H9 (cell line): ENCODE measurements at regions not wholly inside any gene's neighbourhood (a gene's known extent, or its start where the extent isn't known, plus 50 kb on each side); places are given as distances from the start of the nearest gene placed in this dataset.

Source experiments
- DNase-seq: peaks from one replicate; pipeline ENCODE4 v3.0.0-alpha.2; 2017
- H2AFZ ChIP-seq: one replicate; pipeline ENCODE4 v1.6.1; 2013; ENCODE audit warnings: mild to moderate bottlenecking, low read length, control low read depth, moderate library complexity
- H2AK5ac ChIP-seq: 2 replicates; pipeline ENCODE4 v1.6.1; 2013; ENCODE audit warnings: low read length, control low read depth, mixed read lengths; ENCODE audit not compliant: insufficient read length
- H2BK120ac ChIP-seq: one replicate; pipeline ENCODE4 v1.6.1; 2013; ENCODE audit warnings: low read depth, mild to moderate bottlenecking, low read length, control low read depth, inconsistent platforms; ENCODE audit not compliant: poor library complexity, severe bottlenecking
- H2BK12ac ChIP-seq: 2 replicates; pipeline ENCODE4 v1.6.1; 2013; ENCODE audit warnings: low read length, control low read depth, mixed read lengths, low read depth; ENCODE audit not compliant: insufficient read length
- H2BK15ac ChIP-seq: 2 replicates; pipeline ENCODE4 v1.6.1; 2013; ENCODE audit warnings: low read depth, low read length, control low read depth
- H2BK20ac ChIP-seq: one replicate; pipeline ENCODE4 v1.6.1; 2013; ENCODE audit warnings: low read depth, mild to moderate bottlenecking, low read length, control low read depth, inconsistent platforms; ENCODE audit not compliant: poor library complexity, severe bottlenecking
- H2BK5ac ChIP-seq: 2 replicates; pipeline ENCODE4 v1.6.1; 2013; ENCODE audit warnings: low read length, control low read depth, mixed read lengths; ENCODE audit not compliant: insufficient read length
- H3K14ac ChIP-seq: 2 replicates; pipeline ENCODE4 v1.6.1; 2013; ENCODE audit warnings: low read length, control low read depth; ENCODE audit not compliant: insufficient read depth
- H3K18ac ChIP-seq: 2 replicates; pipeline ENCODE4 v1.6.1; 2013; ENCODE audit warnings: low read depth, mild to moderate bottlenecking, mixed read lengths, low read length, control low read depth; ENCODE audit not compliant: insufficient read length
- H3K23ac ChIP-seq: 2 replicates; pipeline ENCODE4 v1.6.1; 2013; ENCODE audit warnings: low read length, control low read depth, mixed read lengths, low read depth; ENCODE audit not compliant: insufficient read length
- H3K23me2 ChIP-seq: 2 replicates; pipeline ENCODE4 v1.6.1; 2013; ENCODE audit warnings: low read depth, mild to moderate bottlenecking, mixed read lengths, low read length, control low read depth; ENCODE audit not compliant: insufficient read length, poor library complexity, severe bottlenecking
- H3K27ac ChIP-seq: 2 replicates; pipeline ENCODE4 v1.5.1; 2013; ENCODE audit warnings: low read length, control low read depth, mixed read lengths, low read depth; ENCODE audit not compliant: insufficient read length
- H3K27me3 ChIP-seq: 2 replicates; pipeline ENCODE4 v1.6.1; 2013; ENCODE audit warnings: low read length, control low read depth, inconsistent platforms; ENCODE audit not compliant: insufficient read depth
- H3K4ac ChIP-seq: 2 replicates; pipeline ENCODE4 v1.6.1; 2013; ENCODE audit warnings: low read depth, mild to moderate bottlenecking, control low read depth, inconsistent platforms, low read length, moderate library complexity
- H3K4me1 ChIP-seq: 2 replicates; pipeline ENCODE4 v1.6.1; 2013; ENCODE audit warnings: low read length, control low read depth, inconsistent platforms; ENCODE audit not compliant: insufficient read depth
- H3K4me2 ChIP-seq: 2 replicates; pipeline ENCODE4 v1.6.1; 2013; ENCODE audit warnings: low read length, control low read depth, mixed read lengths; ENCODE audit not compliant: insufficient read length, insufficient read depth
- H3K56ac ChIP-seq: 2 replicates; pipeline ENCODE4 v1.6.1; 2013; ENCODE audit warnings: low read depth, mild to moderate bottlenecking, mixed read lengths, low read length, control low read depth; ENCODE audit not compliant: insufficient read length
- H3K79me1 ChIP-seq: 2 replicates; pipeline ENCODE4 v1.6.1; 2013; ENCODE audit warnings: low read depth, mild to moderate bottlenecking, moderate library complexity, low read length, control low read depth, inconsistent platforms; ENCODE audit not compliant: insufficient read depth, poor library complexity, severe bottlenecking
- H3K79me2 ChIP-seq: 2 replicates; pipeline ENCODE4 v1.6.1; 2013; ENCODE audit warnings: low read length, control low read depth, inconsistent platforms; ENCODE audit not compliant: insufficient read depth
- H3K9ac ChIP-seq: 2 replicates; pipeline ENCODE4 v1.6.1; 2013; ENCODE audit warnings: low read length, control low read depth, mixed read lengths; ENCODE audit not compliant: insufficient read length; ENCODE audit errors: extremely low read depth
- H3K9me3 ChIP-seq: one replicate; pipeline ENCODE4 v1.6.1; 2013; ENCODE audit warnings: low read depth, low read length, inconsistent platforms; ENCODE audit not compliant: control insufficient read depth
- H3T11ph ChIP-seq: one replicate; pipeline ENCODE4 v1.6.1; 2013; ENCODE audit warnings: mild to moderate bottlenecking, low read length, control low read depth, inconsistent platforms
- H4K20me1 ChIP-seq: one replicate; pipeline ENCODE4 v1.6.1; 2013; ENCODE audit not compliant: control insufficient read depth, insufficient read length, insufficient read depth
- H4K5ac ChIP-seq: 2 replicates; pipeline ENCODE4 v1.6.1; 2013; ENCODE audit warnings: low read depth, mild to moderate bottlenecking, mixed read lengths, low read length, control low read depth; ENCODE audit not compliant: insufficient read length
- H4K8ac ChIP-seq: replicated peaks from 2 replicates; pipeline ENCODE4 v1.6.1; 2013; ENCODE audit warnings: low read length, control low read depth, mixed read lengths, low read depth; ENCODE audit not compliant: insufficient read length
- H4K91ac ChIP-seq: 2 replicates; pipeline ENCODE4 v1.6.1; 2013; ENCODE audit warnings: low read depth, mild to moderate bottlenecking, moderate library complexity, mixed read lengths, low read length, control low read depth; ENCODE audit not compliant: insufficient read length
- H3K27ac Mint-ChIP-seq, 3 experiments: 2 replicates in 2 of 3; 3 replicates in 1 of 3; pipeline ENCODE4 v1.8.0; 2020 to 2021; ENCODE audit warnings: mixed read lengths in 3 of 3, mild to moderate bottlenecking in 1 of 3, moderate library complexity in 1 of 3
- H3K27me3 Mint-ChIP-seq: 2 replicates; pipeline ENCODE4 v1.8.0; 2021; ENCODE audit warnings: low read depth, mild to moderate bottlenecking, moderate library complexity, mixed read lengths
- H3K36me3 Mint-ChIP-seq, 3 experiments: 2 replicates in 2 of 3; 3 replicates in 1 of 3; pipeline ENCODE4 v1.8.0; 2020 to 2021; ENCODE audit warnings: low read depth in 3 of 3, mixed read lengths in 3 of 3; ENCODE audit not compliant: insufficient read depth in 1 of 3
- H3K4me1 Mint-ChIP-seq, 2 experiments: 2 replicates each; pipeline ENCODE4 v1.8.0; 2020; ENCODE audit warnings: mixed read lengths in 2 of 2
- H3K4me3 Mint-ChIP-seq, 2 experiments: 2 replicates in 1 of 2; 3 replicates in 1 of 2; pipeline ENCODE4 v1.8.0; 2020 to 2021; ENCODE audit warnings: mild to moderate bottlenecking in 2 of 2, mixed read lengths in 2 of 2, moderate library complexity in 1 of 2
- H3K9me3 Mint-ChIP-seq, 2 experiments: 2 replicates in 1 of 2; 3 replicates in 1 of 2; pipeline ENCODE4 v1.8.0; 2020; ENCODE audit warnings: mild to moderate bottlenecking in 2 of 2, mixed read lengths in 2 of 2, moderate library complexity in 1 of 2
- WGBS: extraction: QIAGEN DNeasy Blood & Tissue Kit; methylation state at CpG from one replicate; pipeline ENCODE4 v1.1.7; 2013; ENCODE audit warnings: missing lambda C conversion rate, low lambda C conversion rate, mixed read lengths; ENCODE audit not compliant: insufficient read length; ENCODE audit errors: extremely low coverage; 5-methylcytosine and 5-hydroxymethylcytosine counted together
- TF ChIP-seq, protein P1 (sequence below): fragments of 200-600 bp; sonication (generic); conservative IDR thresholded peaks from 3 replicates; pipeline ENCODE4 v1.8.0; 2021; ENCODE audit warnings: antibody characterized with exemption, mild to moderate bottlenecking

DNA sequence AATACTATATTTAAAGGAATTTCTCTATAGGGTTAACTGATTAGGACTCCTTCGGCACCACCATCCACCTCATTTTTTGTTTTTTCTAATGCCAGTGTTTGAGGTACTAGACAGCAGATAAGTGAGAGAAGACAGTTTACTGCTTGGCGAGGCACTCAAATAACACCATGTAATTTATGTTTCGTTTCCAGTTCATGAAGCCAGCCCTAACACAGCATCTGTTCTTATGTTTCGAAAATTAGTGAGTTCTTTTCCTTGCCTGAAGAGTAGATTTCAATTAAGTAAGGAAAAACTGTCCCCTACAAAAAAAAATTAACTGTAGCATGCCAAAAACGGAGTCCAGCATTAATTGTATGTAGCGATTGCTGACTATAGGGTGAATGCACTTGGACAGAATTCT lies 409.1 kb downstream of the TBC1D4 start:
- no peaks in the 10 kb centered on the region for H3K27me3 Mint-ChIP-seq
- Histone ChIP-seq H2AFZ (no peak overlapping the region), H4K8ac (no peak overlapping the region), H3K79me2 (no peaks in the 10 kb centered on the region), H4K5ac (no peak overlapping the region), H3K23ac (no peak overlapping the region), H3K18ac (no peak overlapping the region), H4K91ac (no peak overlapping the region), H3K27me3 (no peaks in the 10 kb centered on the region), H3K9ac (no peak overlapping the region), H2AK5ac (no peak overlapping the region), H2BK120ac (no peak overlapping the region), H2BK15ac (no peak overlapping the region), H3K56ac (no peak overlapping the region), H2BK12ac (no peak overlapping the region), H3K14ac (no peak overlapping the region), H3K23me2 (no peaks in the 10 kb centered on the region), H3K79me1 (no peaks in the 10 kb centered on the region), H2BK5ac (no peak overlapping the region), H3K4me1 (no peaks in the 10 kb centered on the region), H3K9me3 (no peaks in the 10 kb centered on the region), H3T11ph (no peak overlapping the region), H3K27ac (no peak overlapping the region), H2BK20ac (no peak overlapping the region), H3K4me2 (no peak overlapping the region), H3K4ac (no peak overlapping the region), H4K20me1 (no peaks in the 10 kb centered on the region)
- H3K4me1 Mint-ChIP-seq, result no peaks in the 10 kb centered on the region
- no peak for DNase-seq
- no CpG with 5 or more reads among the region's 6 CpGs for WGBS
- no peaks in the 10 kb centered on the region for H3K9me3 Mint-ChIP-seq
- H3K36me3 Mint-ChIP-seq, result no peaks in the 10 kb centered on the region
- no peak overlapping the region for H3K4me3 Mint-ChIP-seq
- TF ChIP-seq, protein P1, sequence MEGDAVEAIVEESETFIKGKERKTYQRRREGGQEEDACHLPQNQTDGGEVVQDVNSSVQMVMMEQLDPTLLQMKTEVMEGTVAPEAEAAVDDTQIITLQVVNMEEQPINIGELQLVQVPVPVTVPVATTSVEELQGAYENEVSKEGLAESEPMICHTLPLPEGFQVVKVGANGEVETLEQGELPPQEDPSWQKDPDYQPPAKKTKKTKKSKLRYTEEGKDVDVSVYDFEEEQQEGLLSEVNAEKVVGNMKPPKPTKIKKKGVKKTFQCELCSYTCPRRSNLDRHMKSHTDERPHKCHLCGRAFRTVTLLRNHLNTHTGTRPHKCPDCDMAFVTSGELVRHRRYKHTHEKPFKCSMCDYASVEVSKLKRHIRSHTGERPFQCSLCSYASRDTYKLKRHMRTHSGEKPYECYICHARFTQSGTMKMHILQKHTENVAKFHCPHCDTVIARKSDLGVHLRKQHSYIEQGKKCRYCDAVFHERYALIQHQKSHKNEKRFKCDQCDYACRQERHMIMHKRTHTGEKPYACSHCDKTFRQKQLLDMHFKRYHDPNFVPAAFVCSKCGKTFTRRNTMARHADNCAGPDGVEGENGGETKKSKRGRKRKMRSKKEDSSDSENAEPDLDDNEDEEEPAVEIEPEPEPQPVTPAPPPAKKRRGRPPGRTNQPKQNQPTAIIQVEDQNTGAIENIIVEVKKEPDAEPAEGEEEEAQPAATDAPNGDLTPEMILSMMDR, result no peak
- no peak overlapping the region for H3K27ac Mint-ChIP-seq
